ENCODE measurements at regions not wholly inside any gene's neighbourhood (a gene's known extent, or its start where the extent isn't known, plus 50 kb on each side); places are given as distances from the start of the nearest gene placed in this dataset.

DNA sequence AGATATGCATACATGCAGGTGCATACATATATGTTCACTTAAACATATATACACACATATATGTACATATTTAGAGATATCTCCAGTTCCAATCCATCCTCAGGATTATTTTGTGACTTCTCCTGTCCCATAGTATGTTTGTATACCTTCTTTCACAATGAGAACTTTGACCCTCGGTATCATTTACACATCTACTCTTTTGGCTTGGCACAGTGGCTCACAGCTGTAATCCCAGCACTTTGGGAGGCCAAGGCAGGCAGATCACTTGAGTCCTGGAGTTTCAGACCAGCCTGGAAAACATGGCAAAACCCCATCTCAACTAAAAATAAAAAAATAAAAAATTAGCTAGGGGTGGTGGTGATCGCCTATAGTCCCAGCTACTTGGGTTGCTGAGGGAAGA lies 148.1 kb upstream of the CCL2 start:
- in situ Hi-C loops (cut with MboI; ENCODE audit: low sequenced_read_pairs): no loop called here

GRCh38 chr17:34110315-34110714 lies 144.8 kb upstream of the CCL2 start:
- in situ Hi-C loops (cut with MboI; ENCODE audit: low sequenced_read_pairs): no loop called here

DNA sequence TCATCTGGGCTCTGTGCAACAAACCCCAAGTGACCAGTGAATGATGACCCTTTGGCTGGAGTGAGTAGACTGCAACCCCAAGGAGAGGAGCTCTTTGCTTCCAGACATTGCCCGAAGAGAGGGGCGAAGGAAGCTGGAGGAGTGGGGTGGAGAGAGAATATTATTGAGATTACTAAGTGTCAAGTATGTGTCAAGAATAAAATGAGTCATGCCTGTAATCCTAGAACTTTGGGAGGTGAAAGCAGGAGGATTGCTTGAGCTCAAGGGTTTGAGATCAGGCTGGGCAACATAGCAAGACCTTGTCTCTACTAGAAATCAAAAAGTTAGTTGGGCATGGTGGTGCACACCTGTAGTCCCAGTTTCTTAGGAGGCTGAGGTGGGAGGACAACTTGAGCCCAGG lies 142.0 kb upstream of the CCL2 start:
- in situ Hi-C loops (cut with MboI; ENCODE audit: low sequenced_read_pairs): no loop called here

DNA sequence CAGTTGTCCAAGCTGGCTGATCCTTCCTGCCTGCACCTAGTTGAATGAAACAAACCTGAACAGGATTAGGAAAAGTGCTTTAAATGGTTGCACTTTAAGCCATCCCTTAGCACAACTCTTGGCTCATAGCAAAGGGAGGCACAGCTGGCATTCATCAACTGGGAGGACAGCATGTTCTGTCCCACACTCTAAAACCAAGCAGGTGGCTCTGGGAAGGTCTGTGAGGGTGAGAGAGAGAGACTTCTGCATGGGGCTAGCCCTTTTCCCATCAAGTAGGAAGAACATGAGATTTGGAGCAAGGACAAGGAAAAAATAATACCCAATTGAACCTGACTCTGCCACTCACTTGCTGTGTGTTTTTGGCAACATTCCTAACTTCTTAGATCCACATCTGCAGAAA lies 140.9 kb upstream of the CCL2 start:
- in situ Hi-C loops (cut with MboI; ENCODE audit: low sequenced_read_pairs): no loop called here

GRCh38 chr17:34116306-34116705 lies 138.8 kb upstream of the CCL2 start:
- in situ Hi-C loops (cut with MboI; ENCODE audit: low sequenced_read_pairs): no loop called here

GRCh38 chr17:34117332-34117731 lies 137.8 kb upstream of the CCL2 start:
- in situ Hi-C loops (cut with MboI; ENCODE audit: low sequenced_read_pairs): no loop called here

- in situ Hi-C loops (cut with MboI; ENCODE audit: low sequenced_read_pairs): no loop called here
These were observed 137.3 kb upstream of the CCL2 start for GRCh38 chr17:34117811-34118210.

DNA sequence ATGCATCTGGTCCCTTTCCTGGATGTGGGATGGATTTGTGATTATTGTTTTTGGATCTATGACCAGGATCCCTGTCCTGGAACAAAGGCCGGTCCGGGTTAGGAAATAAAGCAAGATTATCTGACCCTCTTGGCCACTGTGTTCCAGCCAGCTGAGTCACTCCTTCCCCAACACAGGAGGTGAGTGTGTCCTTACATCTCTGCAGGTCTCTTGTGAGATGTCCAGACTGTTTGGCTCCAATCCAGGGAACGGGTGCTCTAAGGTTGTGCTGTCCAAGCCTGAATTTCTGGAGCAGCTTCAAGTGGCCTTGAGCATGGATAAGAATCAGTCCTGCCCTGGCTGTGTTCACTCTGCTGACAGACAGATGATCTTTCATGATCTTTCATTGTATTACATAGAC lies 136.5 kb upstream of the CCL2 start:
- in situ Hi-C loops (cut with MboI; ENCODE audit: low sequenced_read_pairs): no loop called here

DNA sequence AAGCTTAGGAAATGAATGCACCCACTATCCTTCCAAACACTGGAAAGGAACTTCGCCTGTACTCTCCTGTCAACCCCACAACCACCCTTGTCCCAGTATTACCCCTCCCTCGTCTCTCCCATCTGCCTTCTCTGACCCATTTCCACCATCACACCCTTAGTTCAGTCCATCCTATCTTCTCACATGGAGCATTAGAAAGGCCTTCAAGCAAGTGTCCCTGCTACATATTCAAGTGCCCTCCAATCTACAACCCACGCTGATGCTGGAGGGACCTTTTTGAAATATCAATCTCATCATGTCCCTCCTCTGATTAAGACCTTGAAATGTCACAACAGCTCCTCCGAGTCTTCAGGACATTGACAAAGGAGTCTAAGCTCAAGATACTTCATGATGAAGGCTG lies 133.8 kb upstream of the CCL2 start:
- in situ Hi-C loops (cut with MboI; ENCODE audit: low sequenced_read_pairs): no loop called here

- in situ Hi-C loops (cut with MboI; ENCODE audit: low sequenced_read_pairs): no loop called here
These were observed 132.6 kb upstream of the CCL2 start for GRCh38 chr17:34122515-34122914.

DNA sequence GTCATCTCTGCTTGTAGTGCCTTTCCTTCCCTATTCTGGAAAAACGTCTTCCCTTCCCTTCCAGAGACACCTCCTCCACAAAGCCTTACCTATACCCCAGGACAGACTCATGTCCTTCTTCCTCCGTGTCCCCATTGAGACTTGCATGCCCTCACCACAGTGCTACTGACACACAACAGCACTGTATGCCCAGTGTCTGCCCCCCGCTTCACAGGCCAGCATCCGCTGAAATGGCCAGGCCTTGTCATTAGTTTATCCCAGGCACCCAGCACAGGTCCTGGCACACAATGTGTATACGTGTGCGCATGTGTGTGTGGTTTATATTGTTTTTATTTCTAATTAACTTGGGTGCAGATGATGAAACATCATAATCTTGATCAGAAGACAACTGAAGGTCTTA lies 130.1 kb upstream of the CCL2 start:
- in situ Hi-C loops (cut with MboI; ENCODE audit: low sequenced_read_pairs): no loop called here

DNA sequence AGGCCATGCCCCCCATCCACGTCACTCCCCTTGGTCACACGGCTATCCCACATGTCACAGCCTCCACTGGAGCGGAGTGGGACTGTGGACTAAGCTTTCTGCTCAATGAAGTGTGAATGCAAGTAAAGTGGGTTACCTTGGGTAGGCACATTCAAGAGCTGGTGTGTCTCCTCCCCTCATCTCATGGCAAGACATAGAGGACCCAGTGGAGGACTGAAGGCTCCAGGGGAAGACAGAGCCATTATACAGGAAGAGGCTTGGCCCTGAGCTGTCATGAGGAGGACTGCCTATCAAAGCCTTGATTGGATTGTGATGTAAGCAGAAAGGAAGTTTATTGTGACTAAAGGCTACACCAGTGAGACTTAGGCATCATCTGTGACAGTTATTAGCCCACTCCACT lies 129.2 kb upstream of the CCL2 start:
- in situ Hi-C loops (cut with MboI; ENCODE audit: low sequenced_read_pairs): no loop called here

DNA sequence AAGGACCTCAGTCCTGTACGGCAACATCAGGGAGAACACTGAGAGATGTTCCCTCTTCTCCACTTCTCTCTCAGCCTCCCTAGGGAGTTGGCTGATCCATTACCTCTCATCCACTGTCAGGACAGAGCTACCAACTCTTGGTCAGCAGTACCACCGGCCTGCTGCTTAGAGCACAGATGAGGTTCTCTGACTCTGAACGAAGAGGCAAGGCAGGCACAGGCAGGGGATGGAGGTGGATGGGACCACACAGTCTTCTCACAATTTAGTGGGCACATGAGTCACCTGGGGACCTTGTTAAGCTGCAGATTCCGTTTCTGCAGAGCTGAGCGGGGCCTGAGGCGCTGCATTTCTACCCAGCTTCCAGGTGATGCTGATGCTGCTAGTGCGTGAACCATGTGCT lies 128.6 kb upstream of the CCL2 start:
- in situ Hi-C loops (cut with MboI; ENCODE audit: low sequenced_read_pairs): no loop called here

- in situ Hi-C loops (cut with MboI; ENCODE audit: low sequenced_read_pairs): no loop called here
These were observed 128.1 kb upstream of the CCL2 start for GRCh38 chr17:34126965-34127364.

GRCh38 chr17:34130544-34130943 lies 124.5 kb upstream of the CCL2 start:
- in situ Hi-C loops (cut with MboI; ENCODE audit: low sequenced_read_pairs): no loop called here

DNA sequence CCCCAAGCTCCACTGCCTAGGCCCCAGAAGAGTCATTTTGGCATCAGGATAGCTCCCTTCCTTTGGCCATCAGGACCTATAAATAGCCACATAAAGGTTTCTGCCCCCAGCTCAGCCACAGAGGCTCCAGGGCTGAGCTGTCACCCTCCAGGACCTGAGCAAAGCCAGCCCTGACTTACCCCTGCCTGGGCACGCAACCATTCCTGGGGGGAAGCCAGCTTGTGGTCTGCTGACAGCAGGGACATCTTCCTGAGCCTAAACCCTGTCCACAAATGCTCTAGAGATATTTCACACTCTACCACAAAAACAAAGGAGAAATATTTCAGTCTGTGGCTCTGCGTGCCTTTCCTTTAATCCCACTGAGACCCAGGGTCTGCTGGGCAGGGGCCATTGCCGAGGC lies 123.7 kb upstream of the CCL2 start:
- in situ Hi-C loops (cut with MboI; ENCODE audit: low sequenced_read_pairs): no loop called here

DNA sequence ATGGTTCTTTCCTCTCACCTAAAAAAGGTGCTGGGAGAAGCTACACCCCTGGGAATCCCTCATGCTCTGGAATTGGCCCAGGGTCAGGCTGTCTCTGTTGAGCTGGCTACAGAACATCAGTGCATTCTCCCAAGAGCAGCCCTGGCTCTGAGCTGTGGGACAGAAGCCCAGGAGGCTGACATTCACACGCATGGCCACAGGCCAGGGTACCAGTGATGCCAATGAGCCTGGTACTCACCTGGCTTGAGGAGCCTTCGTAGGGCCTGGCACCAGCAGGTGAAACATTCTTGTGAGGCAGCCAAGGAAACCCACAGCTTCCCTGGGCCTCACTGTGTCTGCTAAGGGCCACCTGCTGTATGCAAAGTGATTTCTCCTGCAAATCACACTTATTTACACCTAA lies 121.7 kb upstream of the CCL2 start:
- in situ Hi-C loops (cut with MboI; ENCODE audit: low sequenced_read_pairs): no loop called here

- in situ Hi-C loops (cut with MboI; ENCODE audit: low sequenced_read_pairs): no loop called here
These were observed 119.2 kb upstream of the CCL2 start for GRCh38 chr17:34135841-34136240.

GRCh38 chr17:34140006-34140405 lies 115.1 kb upstream of the CCL2 start:
- in situ Hi-C loops (cut with MboI; ENCODE audit: low sequenced_read_pairs): no loop called here

DNA sequence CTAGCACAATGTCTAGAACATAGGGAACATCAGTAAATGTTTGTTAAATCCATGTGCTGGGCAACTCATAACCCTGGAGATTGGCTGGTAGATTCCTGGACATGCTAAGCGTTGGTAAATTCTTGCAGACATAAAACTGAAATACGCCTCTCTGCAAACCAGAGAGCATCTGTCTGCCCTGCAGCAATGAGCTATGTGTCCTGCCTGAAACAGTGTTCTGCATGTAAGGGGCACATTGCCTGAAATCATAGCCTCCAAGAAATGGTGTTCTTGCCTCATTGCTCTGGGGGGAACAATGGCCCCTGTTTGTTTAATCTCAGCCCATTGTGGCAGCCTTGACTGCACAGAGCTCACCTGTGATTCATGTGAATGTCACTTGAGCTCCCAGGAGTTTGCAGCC lies 113.5 kb upstream of the CCL2 start:
- in situ Hi-C loops (cut with MboI; ENCODE audit: low sequenced_read_pairs): no loop called here

- in situ Hi-C loops (cut with MboI; ENCODE audit: low sequenced_read_pairs): no loop called here
These were observed 111.7 kb upstream of the CCL2 start for GRCh38 chr17:34143430-34143829.

- in situ Hi-C loops (cut with MboI; ENCODE audit: low sequenced_read_pairs): no loop called here
These were observed 108.5 kb upstream of the CCL2 start for GRCh38 chr17:34146440-34147043.

GRCh38 chr17:34151102-34151501 lies 104.0 kb upstream of the CCL2 start:
- in situ Hi-C loops (cut with MboI; ENCODE audit: low sequenced_read_pairs): no loop called here

DNA sequence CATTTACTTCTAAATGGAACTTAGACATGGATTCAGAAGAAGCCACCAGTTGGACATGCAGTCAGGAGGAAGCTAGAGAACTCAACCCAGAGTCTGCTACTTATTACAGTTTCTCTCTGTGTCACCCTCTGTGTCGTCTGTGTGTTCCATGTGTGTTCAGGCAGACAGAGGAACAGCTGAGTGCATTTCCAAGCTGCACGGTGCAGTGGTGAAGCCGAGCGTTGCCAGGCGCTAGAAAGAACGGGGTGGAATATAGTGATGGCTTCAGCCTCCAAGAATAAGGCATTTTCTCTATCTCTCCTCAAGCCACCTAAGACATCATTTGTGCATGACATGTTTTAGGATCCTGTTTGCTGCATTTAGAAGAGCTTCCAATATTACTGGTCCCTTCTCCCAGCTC lies 101.1 kb upstream of the CCL2 start:
- in situ Hi-C loops (cut with MboI; ENCODE audit: low sequenced_read_pairs): no loop called here
